Caco-2 (cell line): ENCODE measurements at regions not wholly inside any gene's neighbourhood (a gene's known extent, or its start where the extent isn't known, plus 50 kb on each side); places are given as distances from the start of the nearest gene placed in this dataset.

Experiments used
- BruUV-seq: library from RNA; stranded (reverse); fragments of 400-500 nt; replicated peaks from 2 replicates; lab custom pipeline; 2021; lab: Mats Ljungman, UMichigan
- CTCF ChIA-PET: fragments of 300-600 bp; sonication (Branson Sonifier 250); formaldehyde crosslinking; loops from one replicate; lab custom pipeline; 2022; ENCODE audit warnings: antibody characterized with exemption; lab: Charles Lee
- POLR2A ChIA-PET: fragments of 300-600 bp; sonication (Branson Sonifier 250); formaldehyde crosslinking; loops from one replicate; lab custom pipeline; 2022; ENCODE audit warnings: antibody characterized with exemption; lab: Charles Lee
- DNase-seq, 2 experiments: peaks; one replicate each; pipeline versions ENCODE4 v3.0.0 to v3.0.0-alpha.2; 2020 to 2022
- H3K27me3 ChIP-seq: replicated peaks from 2 replicates; pipeline ENCODE4 v1.6.0; 2011; ENCODE audit warnings: low read length; ENCODE audit not compliant: control insufficient read depth, insufficient read depth
- H3K36me3 ChIP-seq: 2 replicates; pipeline ENCODE4 v1.5.1; 2011; ENCODE audit warnings: low read length; ENCODE audit not compliant: control insufficient read depth, insufficient read depth
- H3K4me1 ChIP-seq: fragments of 250-450 bp; sonication (Bioruptor Pico); 2 replicates; pipeline ENCODE4 v1.5.1; 2020; ENCODE audit warnings: mild to moderate bottlenecking
- H3K4me3 ChIP-seq: 2 replicates; pipeline ENCODE4 v1.5.1; 2011; ENCODE audit warnings: low read depth, mild to moderate bottlenecking, control low read depth, low read length
- H3K9me3 ChIP-seq: fragments of 250-450 bp; sonication (Bioruptor Pico); 2 replicates; pipeline ENCODE4 v1.5.1; 2020; ENCODE audit warnings: mild to moderate bottlenecking, moderate library complexity
- H3K27ac Mint-ChIP-seq: one replicate; pipeline ENCODE4 v1.8.0; 2022; ENCODE audit warnings: mixed read lengths; ENCODE audit not compliant: unreplicated experiment
- H3K27me3 Mint-ChIP-seq: one replicate; pipeline ENCODE4 v1.8.0; 2022; ENCODE audit warnings: mixed read lengths; ENCODE audit not compliant: insufficient read depth, unreplicated experiment
- H3K36me3 Mint-ChIP-seq: one replicate; pipeline ENCODE4 v1.8.0; 2022; ENCODE audit warnings: mild to moderate bottlenecking, mixed read lengths; ENCODE audit not compliant: insufficient read depth, unreplicated experiment
- H3K4me1 Mint-ChIP-seq: one replicate; pipeline ENCODE4 v1.8.0; 2022; ENCODE audit warnings: low read depth, mixed read lengths; ENCODE audit not compliant: unreplicated experiment
- H3K4me3 Mint-ChIP-seq: one replicate; pipeline ENCODE4 v1.8.0; 2022; ENCODE audit warnings: mild to moderate bottlenecking, moderate library complexity, mixed read lengths; ENCODE audit not compliant: unreplicated experiment
- H3K9me3 Mint-ChIP-seq: one replicate; pipeline ENCODE4 v1.8.0; 2022; ENCODE audit warnings: mixed read lengths; ENCODE audit not compliant: unreplicated experiment
- intact Hi-C: fragments of 100-400 bp; cut with micrococcal nuclease; formaldehyde crosslinking; loops from one replicate; pipeline ENCODE4 v1.10.0; 2022; ENCODE audit not compliant: unreplicated experiment
- TF ChIP-seq, protein P1 (sequence below), 2 experiments: fragments of 200-600 bp in 1 of 2; IDR thresholded peaks; 1 replicate in 1 of 2; 2 replicates in 1 of 2; pipeline versions ENCODE4 v1.5.1 to v1.8.0; 2011 to 2022; ENCODE audit warnings: antibody characterized with exemption in 1 of 2, control low read depth in 1 of 2, inconsistent platforms in 1 of 2, low read depth in 1 of 2, low read length in 1 of 2, mild to moderate bottlenecking in 1 of 2, moderate library complexity in 1 of 2; ENCODE audit not compliant: insufficient read depth in 1 of 2, severe bottlenecking in 1 of 2, unreplicated experiment in 1 of 2

DNA sequence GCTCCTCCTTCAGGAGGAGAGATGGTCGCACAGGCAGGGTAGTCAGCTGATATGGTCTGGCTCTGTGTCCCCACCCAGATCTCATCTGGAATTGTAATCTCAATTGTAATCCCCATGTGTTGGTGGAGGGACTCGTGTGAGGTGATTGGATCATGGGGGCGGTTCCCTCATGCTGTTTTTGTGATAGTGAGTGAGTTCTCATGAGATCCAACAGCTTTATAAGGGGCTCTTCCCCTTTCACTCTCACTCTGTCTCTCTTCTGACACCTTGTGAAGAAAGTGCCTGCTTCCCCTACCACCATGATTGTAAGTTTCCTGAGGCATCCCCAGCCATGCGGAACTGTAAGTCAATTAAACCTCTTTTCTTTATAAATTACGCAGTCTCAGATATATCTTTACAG is 218.9 kb upstream of the TMTC1 start:
- H3K27me3 ChIP-seq = no peaks in the 10 kb centered on the region
- H3K9me3 Mint-ChIP-seq = no peaks in the 10 kb centered on the region
- no peaks in the 10 kb centered on the region for H3K9me3 ChIP-seq
- intact Hi-C loops = no loop called here
- ChIA-PET POLR2A (no interaction called here), CTCF (no interaction called here)
- TF ChIP-seq, protein P1, sequence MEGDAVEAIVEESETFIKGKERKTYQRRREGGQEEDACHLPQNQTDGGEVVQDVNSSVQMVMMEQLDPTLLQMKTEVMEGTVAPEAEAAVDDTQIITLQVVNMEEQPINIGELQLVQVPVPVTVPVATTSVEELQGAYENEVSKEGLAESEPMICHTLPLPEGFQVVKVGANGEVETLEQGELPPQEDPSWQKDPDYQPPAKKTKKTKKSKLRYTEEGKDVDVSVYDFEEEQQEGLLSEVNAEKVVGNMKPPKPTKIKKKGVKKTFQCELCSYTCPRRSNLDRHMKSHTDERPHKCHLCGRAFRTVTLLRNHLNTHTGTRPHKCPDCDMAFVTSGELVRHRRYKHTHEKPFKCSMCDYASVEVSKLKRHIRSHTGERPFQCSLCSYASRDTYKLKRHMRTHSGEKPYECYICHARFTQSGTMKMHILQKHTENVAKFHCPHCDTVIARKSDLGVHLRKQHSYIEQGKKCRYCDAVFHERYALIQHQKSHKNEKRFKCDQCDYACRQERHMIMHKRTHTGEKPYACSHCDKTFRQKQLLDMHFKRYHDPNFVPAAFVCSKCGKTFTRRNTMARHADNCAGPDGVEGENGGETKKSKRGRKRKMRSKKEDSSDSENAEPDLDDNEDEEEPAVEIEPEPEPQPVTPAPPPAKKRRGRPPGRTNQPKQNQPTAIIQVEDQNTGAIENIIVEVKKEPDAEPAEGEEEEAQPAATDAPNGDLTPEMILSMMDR (IDR thresholded peaks at IDR 0.05; ENCODE audit: insufficient read depth in 1 of 2, low read depth in 1 of 2, low read length in 1 of 2, severe bottlenecking in 1 of 2, unreplicated experiment in 1 of 2) = no peak
- H3K36me3 Mint-ChIP-seq = no peaks in the 10 kb centered on the region
- no peaks in the 10 kb centered on the region for H3K4me1 Mint-ChIP-seq
- H3K27ac Mint-ChIP-seq = no peak overlapping the region
- H3K36me3 ChIP-seq = no peaks in the 10 kb centered on the region
- no peak overlapping the region for H3K4me3 Mint-ChIP-seq
- no peak for DNase-seq
- no peak overlapping the region for H3K4me3 ChIP-seq
- no TSS peak for BruUV-seq
- H3K27me3 Mint-ChIP-seq = peaks cover 4% of the 10 kb centered on the region
- H3K4me1 ChIP-seq = no peaks in the 10 kb centered on the region

DNA sequence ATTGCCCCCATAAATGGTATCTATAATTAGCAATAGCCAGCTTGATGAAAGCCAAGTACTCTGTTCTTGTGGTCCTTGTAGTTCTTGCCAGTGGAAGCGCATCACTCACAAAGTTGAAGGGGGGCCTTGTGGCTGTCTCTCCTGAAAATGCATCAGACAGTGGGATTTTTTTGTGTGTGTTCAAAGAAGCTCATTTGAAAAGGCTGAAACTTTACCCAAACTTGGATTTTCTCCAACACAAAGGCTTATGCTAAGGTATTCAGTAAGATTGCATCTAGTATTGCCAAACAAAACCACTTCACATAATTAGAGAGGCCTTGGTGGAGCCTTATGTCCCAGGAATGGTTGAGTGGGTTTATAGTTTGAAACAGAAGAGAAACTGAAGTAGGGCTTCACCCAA is 216.7 kb upstream of the TMTC1 start:
- Histone ChIP-seq H3K36me3 (no peaks in the 10 kb centered on the region), H3K27me3 (no peaks in the 10 kb centered on the region), H3K9me3 (no peaks in the 10 kb centered on the region), H3K4me1 (no peaks in the 10 kb centered on the region), H3K4me3 (no peak overlapping the region)
- Mint-ChIP-seq H3K9me3 (no peaks in the 10 kb centered on the region), H3K4me1 (no peaks in the 10 kb centered on the region), H3K36me3 (no peaks in the 10 kb centered on the region), H3K4me3 (no peak overlapping the region), H3K27ac (no peak overlapping the region), H3K27me3 (peaks cover 4% of the 10 kb centered on the region)
- intact Hi-C loops = no loop called here
- no TSS peak for BruUV-seq
- DNase-seq = no peak
- TF ChIP-seq, protein P1 (IDR thresholded peaks at IDR 0.05; ENCODE audit: insufficient read depth in 1 of 2, low read depth in 1 of 2, low read length in 1 of 2, severe bottlenecking in 1 of 2, unreplicated experiment in 1 of 2) = no peak
- ChIA-PET POLR2A (no interaction called here), CTCF (no interaction called here)

DNA sequence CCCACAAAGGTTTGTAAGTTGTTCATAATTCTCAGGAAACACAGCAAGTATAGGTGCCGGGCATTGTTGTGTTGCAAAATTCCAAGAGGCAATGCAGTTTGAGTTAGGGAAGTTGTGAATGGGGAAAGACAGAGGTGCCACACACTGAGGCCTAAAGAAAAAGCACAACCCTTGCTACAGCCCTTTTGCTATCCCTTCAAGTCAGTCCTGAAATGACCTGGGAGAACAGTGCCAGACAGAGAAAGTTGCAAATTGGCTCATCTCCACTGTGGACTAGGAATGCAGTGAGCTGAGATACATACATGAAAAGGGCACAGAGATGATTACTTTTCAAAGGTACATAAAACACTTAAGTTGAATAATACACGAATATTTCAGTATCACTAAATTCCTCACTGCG is 213.3 kb upstream of the TMTC1 start:
- H3K4me3 Mint-ChIP-seq = no peak overlapping the region
- Histone ChIP-seq H3K4me3 (no peak overlapping the region), H3K27me3 (no peaks in the 10 kb centered on the region), H3K9me3 (no peaks in the 10 kb centered on the region), H3K36me3 (no peaks in the 10 kb centered on the region), H3K4me1 (no peaks in the 10 kb centered on the region)
- intact Hi-C loops = no loop called here
- CTCF ChIA-PET = no interaction called here
- no peak overlapping the region for H3K27ac Mint-ChIP-seq
- H3K36me3 Mint-ChIP-seq = no peaks in the 10 kb centered on the region
- BruUV-seq = no TSS peak
- POLR2A ChIA-PET = no interaction called here
- no peaks in the 10 kb centered on the region for H3K9me3 Mint-ChIP-seq
- peaks cover 4% of the 10 kb centered on the region for H3K27me3 Mint-ChIP-seq
- no peaks in the 10 kb centered on the region for H3K4me1 Mint-ChIP-seq
- no peak for DNase-seq
- TF ChIP-seq, protein P1 (IDR thresholded peaks at IDR 0.05; ENCODE audit: insufficient read depth in 1 of 2, low read depth in 1 of 2, low read length in 1 of 2, severe bottlenecking in 1 of 2, unreplicated experiment in 1 of 2) = no peak
